ENCODE measurements at regions not wholly inside any gene's neighbourhood (a gene's known extent, or its start where the extent isn't known, plus 50 kb on each side); places are given as distances from the start of the nearest gene placed in this dataset.

GRCh38 chr2:15784106-15784885 is 156.1 kb upstream of the MYCN start:
- Histone ChIP-seq H3K4me3 (no peak overlapping the region), H3K27ac (no peak overlapping the region), H3K4me1 (no peaks in the 10 kb centered on the region), H3K9me3 (no peaks in the 10 kb centered on the region), H3K27me3 (no peaks in the 10 kb centered on the region), H3K36me3 (no peaks in the 10 kb centered on the region)
- TF ChIP-seq POLR2A (IDR thresholded peaks at IDR 0.05) (no peak), CTCF (IDR thresholded peaks at IDR 0.05) (no peak)
- DNase-seq: no peak
- intact Hi-C loops (cut with DNase I; ENCODE audit: low total_unique reads): no loop called here

- DNase-seq: no peak
- TF ChIP-seq POLR2A (IDR thresholded peaks at IDR 0.05) (no peak), CTCF (IDR thresholded peaks at IDR 0.05) (no peak)
- Histone ChIP-seq H3K36me3 (no peaks in the 10 kb centered on the region), H3K27ac (no peak overlapping the region), H3K4me3 (no peak overlapping the region), H3K4me1 (no peaks in the 10 kb centered on the region), H3K9me3 (no peaks in the 10 kb centered on the region), H3K27me3 (no peaks in the 10 kb centered on the region)
- intact Hi-C loops (cut with DNase I; ENCODE audit: low total_unique reads): no loop called here
Measured at GRCh38 chr2:15784886-15785801, 155.2 kb upstream of the MYCN start.

- intact Hi-C loops (cut with DNase I; ENCODE audit: low total_unique reads): no loop called here
- DNase-seq: no peak
- no peak for TF ChIP-seq CTCF (IDR thresholded peaks at IDR 0.05)
- no peak for TF ChIP-seq POLR2A (IDR thresholded peaks at IDR 0.05)
Measured at GRCh38 chr2:15786003-15786654, 154.2 kb upstream of the MYCN start.

GRCh38 chr2:15786901-15787300 is 153.4 kb upstream of the MYCN start:
- Histone ChIP-seq H3K4me3 (no peak overlapping the region), H3K36me3 (no peaks in the 10 kb centered on the region), H3K27ac (no peak overlapping the region), H3K27me3 (no peaks in the 10 kb centered on the region), H3K4me1 (no peaks in the 10 kb centered on the region), H3K9me3 (no peaks in the 10 kb centered on the region)
- intact Hi-C loops (cut with DNase I; ENCODE audit: low total_unique reads): no loop called here
- TF ChIP-seq POLR2A (IDR thresholded peaks at IDR 0.05) (no peak), CTCF (IDR thresholded peaks at IDR 0.05) (no peak)
- DNase-seq: no peak

More at GRCh38 chr2:15786003-15786654, 154.2 kb upstream of the MYCN start:
- no peaks in the 10 kb centered on the region for H3K27me3 ChIP-seq
- H3K36me3 ChIP-seq: no peaks in the 10 kb centered on the region
- no peak overlapping the region for H3K27ac ChIP-seq
- H3K9me3 ChIP-seq: no peaks in the 10 kb centered on the region
- H3K4me3 ChIP-seq: no peak overlapping the region
- H3K4me1 ChIP-seq: no peaks in the 10 kb centered on the region

Measured in uterus (tissue), 3 donors.